SU-DHL-6 (cell line): ENCODE measurements at regions not wholly inside any gene's neighbourhood (a gene's known extent, or its start where the extent isn't known, plus 50 kb on each side); places are given as distances from the start of the nearest gene placed in this dataset.

Source experiments
- H2AFZ ChIP-seq: fragments of 200-600 bp; sonication (generic); 2 replicates; pipeline ENCODE4 v1.6.1; 2014; ENCODE audit warnings: low read depth, mild to moderate bottlenecking, moderate library complexity, mixed read lengths, antibody characterized with exemption, low read length; ENCODE audit not compliant: severe bottlenecking
- H3F3A ChIP-seq: fragments of 200-600 bp; shearing (Covaris generic); 2 replicates; pipeline ENCODE4 v1.6.0; 2016; ENCODE audit warnings: antibody characterized with exemption, mild to moderate bottlenecking; ENCODE audit not compliant: insufficient read depth
- H3K27ac ChIP-seq: fragments of 200-600 bp; sonication (generic); 2 replicates; pipeline ENCODE4 v1.5.1; 2016; ENCODE audit warnings: low read depth, mild to moderate bottlenecking, low read length, moderate library complexity, mixed read lengths
- H3K27me3 ChIP-seq: fragments of 200-600 bp; sonication (generic), shearing (Covaris generic); 2 replicates; pipeline ENCODE4 v1.6.0; 2014; ENCODE audit warnings: mild to moderate bottlenecking, low read length
- H3K36me3 ChIP-seq: fragments of 200-600 bp; sonication (generic); 2 replicates; pipeline ENCODE4 v1.6.1; 2014; ENCODE audit warnings: mild to moderate bottlenecking, low read length, mixed read lengths
- H3K4me2 ChIP-seq: fragments of 300-600, 200-600 bp; shearing (Covaris generic), sonication (generic); 2 replicates; pipeline ENCODE4 v1.6.0; 2014; ENCODE audit warnings: low read length, low read depth, mild to moderate bottlenecking; ENCODE audit not compliant: poor library complexity, severe bottlenecking
- H3K4me3 ChIP-seq: fragments of 200-600 bp; sonication (generic); 2 replicates; pipeline ENCODE4 v1.5.1; 2014; ENCODE audit warnings: antibody characterized with exemption, low read length, mild to moderate bottlenecking, mixed read lengths; ENCODE audit not compliant: insufficient read depth, poor library complexity, severe bottlenecking
- H3K79me2 ChIP-seq: fragments of 200-600 bp; sonication (generic); 2 replicates; pipeline ENCODE4 v1.6.1; 2014; ENCODE audit warnings: mild to moderate bottlenecking, low read length, moderate library complexity; ENCODE audit not compliant: insufficient read depth
- H3K9ac ChIP-seq: fragments of 200-600 bp; sonication (generic); 2 replicates; pipeline ENCODE4 v1.7.0; 2014; ENCODE audit warnings: mild to moderate bottlenecking, low read length
- H3K9me2 ChIP-seq: fragments of 200-600 bp; sonication (generic); replicated peaks from 2 replicates; pipeline ENCODE4 v1.6.1; 2014; ENCODE audit warnings: low read length; ENCODE audit not compliant: insufficient read depth
- H3K9me3 ChIP-seq: fragments of 200-600 bp; sonication (generic); 2 replicates; pipeline ENCODE4 v1.6.1; 2014; ENCODE audit warnings: low read length, mixed read lengths; ENCODE audit not compliant: insufficient read depth
- H4K20me1 ChIP-seq: fragments of 200-600 bp; sonication (generic); 2 replicates; pipeline ENCODE4 v1.6.1; 2014; ENCODE audit warnings: low read depth, mild to moderate bottlenecking, antibody characterized with exemption, low read length, moderate library complexity, mixed read lengths
- CTCF ChIP-seq: fragments of 200-600 bp; sonication (generic); IDR thresholded peaks from one replicate; pipeline ENCODE4 v1.5.1; 2017; ENCODE audit warnings: antibody characterized with exemption, mild to moderate bottlenecking, low read length, moderate library complexity; ENCODE audit not compliant: insufficient read depth, poor library complexity, severe bottlenecking
- EZH2phosphoT487 ChIP-seq: fragments of 200-600 bp; sonication (generic), shearing (Covaris generic); conservative IDR thresholded peaks from 2 replicates; pipeline ENCODE4 v1.6.1; 2018; ENCODE audit warnings: mild to moderate bottlenecking, antibody characterized with exemption, low read length, moderate library complexity, mixed read lengths

DNA sequence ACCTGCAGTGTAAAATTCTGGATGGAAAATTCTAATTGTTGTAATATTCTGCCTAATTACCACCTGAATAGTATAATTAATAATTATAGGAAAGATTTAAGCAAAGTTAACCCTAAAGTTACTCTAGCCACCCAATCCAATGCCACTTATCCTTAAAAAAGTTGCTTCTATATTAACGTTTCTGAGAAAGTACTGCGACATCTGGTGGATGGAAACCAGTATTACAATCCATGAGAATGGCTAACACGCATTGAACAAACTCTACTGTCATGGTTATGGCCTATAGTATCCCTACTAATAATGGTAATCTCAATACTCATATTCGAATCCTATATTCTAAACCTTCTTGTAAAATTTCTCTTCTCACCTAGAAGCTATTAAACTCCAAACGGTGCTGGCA, 1551.8 kb downstream of the SLITRK1 start:
- Histone ChIP-seq H2AFZ (peak overlapping the region; percentile 58), H3K79me2 (no peaks in the 10 kb centered on the region), H3K27ac (no peak overlapping the region), H3K9me3 (no peaks in the 10 kb centered on the region), H3K36me3 (no peaks in the 10 kb centered on the region), H3K4me2 (no peak overlapping the region), H3K9ac (no peak overlapping the region), H4K20me1 (no peaks in the 10 kb centered on the region), H3K27me3 (no peaks in the 10 kb centered on the region), H3K9me2 (no peaks in the 10 kb centered on the region), H3K4me3 (no peak overlapping the region), H3F3A (no peaks in the 10 kb centered on the region)
- TF ChIP-seq EZH2phosphoT487 (no peak), CTCF (peak; percentile 74)

GRCh38 chr13:82323101-82323500, 1559.2 kb downstream of the SLITRK1 start:
- Histone ChIP-seq H3K36me3 (no peaks in the 10 kb centered on the region), H3K9ac (no peak overlapping the region), H3K79me2 (no peaks in the 10 kb centered on the region), H2AFZ (no peak overlapping the region), H3K27ac (no peak overlapping the region), H4K20me1 (no peaks in the 10 kb centered on the region), H3K4me3 (no peak overlapping the region), H3F3A (no peaks in the 10 kb centered on the region), H3K9me3 (no peaks in the 10 kb centered on the region), H3K27me3 (no peaks in the 10 kb centered on the region), H3K9me2 (no peaks in the 10 kb centered on the region), H3K4me2 (no peak overlapping the region)
- no peak for TF ChIP-seq CTCF
- no peak for TF ChIP-seq EZH2phosphoT487

- H3K4me2 ChIP-seq: no peak overlapping the region
- H3K9me3 ChIP-seq: no peaks in the 10 kb centered on the region; the same call in 1 of the 2 replicates
- no peaks in the 10 kb centered on the region for H3F3A ChIP-seq
- no peaks in the 10 kb centered on the region for H3K27me3 ChIP-seq
- TF ChIP-seq CTCF (no peak), EZH2phosphoT487 (no peak)
- no peaks in the 10 kb centered on the region for H3K9me2 ChIP-seq
- H3K4me3 ChIP-seq: no peak overlapping the region
- H4K20me1 ChIP-seq: no peaks in the 10 kb centered on the region
- H3K36me3 ChIP-seq: no peaks in the 10 kb centered on the region
- no peak overlapping the region for H2AFZ ChIP-seq
- H3K79me2 ChIP-seq: no peaks in the 10 kb centered on the region
- H3K9ac ChIP-seq: no peak overlapping the region
- H3K27ac ChIP-seq: no peak overlapping the region
Observed at GRCh38 chr13:82305588-82305987, 1576.7 kb downstream of the SLITRK1 start.

GRCh38 chr13:82298106-82298505, 1584.2 kb downstream of the SLITRK1 start:
- no peaks in the 10 kb centered on the region for H3K79me2 ChIP-seq
- no peak overlapping the region for H3K4me2 ChIP-seq
- H4K20me1 ChIP-seq: no peaks in the 10 kb centered on the region
- H2AFZ ChIP-seq: no peak overlapping the region
- H3K27me3 ChIP-seq: no peaks in the 10 kb centered on the region
- no peaks in the 10 kb centered on the region for H3K36me3 ChIP-seq
- no peak overlapping the region for H3K27ac ChIP-seq
- H3K4me3 ChIP-seq: no peak overlapping the region
- H3K9ac ChIP-seq: no peak overlapping the region
- H3K9me3 ChIP-seq: no peaks in the 10 kb centered on the region; the same call in 1 of the 2 replicates
- TF ChIP-seq CTCF (no peak), EZH2phosphoT487 (no peak)
- H3F3A ChIP-seq: no peaks in the 10 kb centered on the region
- no peaks in the 10 kb centered on the region for H3K9me2 ChIP-seq
